ENCODE measurements at regions not wholly inside any gene's neighbourhood (a gene's known extent, or its start where the extent isn't known, plus 50 kb on each side); places are given as distances from the start of the nearest gene placed in this dataset.

- DNase-seq (ENCODE audit: low spot score) = no peak
- H3K4me1 ChIP-seq = no peaks in the 10 kb centered on the region
- no peak overlapping the region for H3K27ac ChIP-seq
Measured at GRCh38 chr2:198401644-198402043, 597.3 kb downstream of the PLCL1 start.

GRCh38 chr2:198400999-198401398 is 596.6 kb downstream of the PLCL1 start:
- H3K4me1 ChIP-seq = no peaks in the 10 kb centered on the region
- no peak for DNase-seq (ENCODE audit: low spot score)
- TF ChIP-seq CTCF (IDR thresholded peaks at IDR 0.05) = no peak

More at GRCh38 chr2:198401644-198402043, 597.3 kb downstream of the PLCL1 start:
- Histone ChIP-seq H3K9me3 (no peaks in the 10 kb centered on the region), H3K27me3 (no peaks in the 10 kb centered on the region), H3K4me3 (no peak overlapping the region), H3K36me3 (no peaks in the 10 kb centered on the region)
- no peak for TF ChIP-seq CTCF (IDR thresholded peaks at IDR 0.05)

GRCh38 chr2:198394208-198394607 is 589.8 kb downstream of the PLCL1 start:
- Histone ChIP-seq H3K4me1 (no peaks in the 10 kb centered on the region), H3K9me3 (no peaks in the 10 kb centered on the region), H3K36me3 (no peaks in the 10 kb centered on the region), H3K4me3 (no peak overlapping the region), H3K27ac (no peak overlapping the region), H3K27me3 (no peaks in the 10 kb centered on the region)
- TF ChIP-seq CTCF (IDR thresholded peaks at IDR 0.05) = no peak
- DNase-seq (ENCODE audit: low spot score) = no peak

More at GRCh38 chr2:198400999-198401398, 596.6 kb downstream of the PLCL1 start:
- Histone ChIP-seq H3K9me3 (no peaks in the 10 kb centered on the region), H3K27me3 (no peaks in the 10 kb centered on the region), H3K4me3 (no peak overlapping the region), H3K36me3 (no peaks in the 10 kb centered on the region), H3K27ac (no peak overlapping the region)

- Histone ChIP-seq H3K4me3 (no peak overlapping the region), H3K27me3 (no peaks in the 10 kb centered on the region), H3K36me3 (no peaks in the 10 kb centered on the region), H3K4me1 (no peaks in the 10 kb centered on the region), H3K9me3 (no peaks in the 10 kb centered on the region), H3K27ac (no peak overlapping the region)
- DNase-seq (ENCODE audit: low spot score) = no peak
- TF ChIP-seq CTCF (IDR thresholded peaks at IDR 0.05) = no peak
Measured at GRCh38 chr2:198390670-198391069, 586.3 kb downstream of the PLCL1 start.

- Histone ChIP-seq H3K27me3 (no peaks in the 10 kb centered on the region), H3K4me1 (no peaks in the 10 kb centered on the region), H3K36me3 (no peaks in the 10 kb centered on the region), H3K9me3 (no peaks in the 10 kb centered on the region), H3K27ac (no peak overlapping the region), H3K4me3 (no peak overlapping the region)
- DNase-seq (ENCODE audit: low spot score) = no peak
- TF ChIP-seq CTCF (IDR thresholded peaks at IDR 0.05) = no peak
Measured at GRCh38 chr2:198387677-198388076, 583.3 kb downstream of the PLCL1 start.

- Histone ChIP-seq H3K4me1 (no peaks in the 10 kb centered on the region), H3K9me3 (no peaks in the 10 kb centered on the region), H3K4me3 (no peak overlapping the region), H3K27me3 (no peaks in the 10 kb centered on the region), H3K27ac (no peak overlapping the region), H3K36me3 (no peaks in the 10 kb centered on the region)
- DNase-seq (ENCODE audit: low spot score) = no peak
- TF ChIP-seq CTCF (IDR thresholded peaks at IDR 0.05) = no peak
Measured at GRCh38 chr2:198385856-198386255, 581.5 kb downstream of the PLCL1 start.

Data from right atrium auricular region (tissue), 2 donors.